Astrocyte of the spinal cord (primary cell): ENCODE measurements at regions not wholly inside any gene's neighbourhood (a gene's known extent, or its start where the extent isn't known, plus 50 kb on each side); places are given as distances from the start of the nearest gene placed in this dataset.

Source experiments
- DNase-seq: peaks from one replicate; pipeline ENCODE4 v3.0.0; 2011; ENCODE audit warnings: low read depth, low spot score
- H3K4me3 ChIP-seq: 2 replicates; pipeline ENCODE4 v1.5.1; 2011; ENCODE audit warnings: low read depth, mild to moderate bottlenecking, low read length, moderate library complexity
- in situ Hi-C: cut with HindIII; loops from 2 replicates; pipeline ENCODE4 v1.10.0; 2017; ENCODE audit warnings: low sequenced_read_pairs
- TF ChIP-seq, protein P1 (sequence below): IDR thresholded peaks from 2 replicates; pipeline ENCODE4 v1.5.1; 2012; ENCODE audit warnings: low read depth, mild to moderate bottlenecking, low read length, inconsistent platforms

- TF ChIP-seq, protein P1, sequence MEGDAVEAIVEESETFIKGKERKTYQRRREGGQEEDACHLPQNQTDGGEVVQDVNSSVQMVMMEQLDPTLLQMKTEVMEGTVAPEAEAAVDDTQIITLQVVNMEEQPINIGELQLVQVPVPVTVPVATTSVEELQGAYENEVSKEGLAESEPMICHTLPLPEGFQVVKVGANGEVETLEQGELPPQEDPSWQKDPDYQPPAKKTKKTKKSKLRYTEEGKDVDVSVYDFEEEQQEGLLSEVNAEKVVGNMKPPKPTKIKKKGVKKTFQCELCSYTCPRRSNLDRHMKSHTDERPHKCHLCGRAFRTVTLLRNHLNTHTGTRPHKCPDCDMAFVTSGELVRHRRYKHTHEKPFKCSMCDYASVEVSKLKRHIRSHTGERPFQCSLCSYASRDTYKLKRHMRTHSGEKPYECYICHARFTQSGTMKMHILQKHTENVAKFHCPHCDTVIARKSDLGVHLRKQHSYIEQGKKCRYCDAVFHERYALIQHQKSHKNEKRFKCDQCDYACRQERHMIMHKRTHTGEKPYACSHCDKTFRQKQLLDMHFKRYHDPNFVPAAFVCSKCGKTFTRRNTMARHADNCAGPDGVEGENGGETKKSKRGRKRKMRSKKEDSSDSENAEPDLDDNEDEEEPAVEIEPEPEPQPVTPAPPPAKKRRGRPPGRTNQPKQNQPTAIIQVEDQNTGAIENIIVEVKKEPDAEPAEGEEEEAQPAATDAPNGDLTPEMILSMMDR = no peak
- H3K4me3 ChIP-seq = no peak overlapping the region
- DNase-seq = no peak
- in situ Hi-C loops = no loop called here
These were observed 67.2 kb upstream of the ZPBP start for GRCh38 chr7:50160206-50160605.

- in situ Hi-C loops = no loop called here
- TF ChIP-seq, protein P1 = no peak
- no peak for DNase-seq
- no peak overlapping the region for H3K4me3 ChIP-seq
These were observed 66.1 kb upstream of the ZPBP start for GRCh38 chr7:50159154-50159553.

- DNase-seq = no peak
- TF ChIP-seq, protein P1 = no peak
- no peak overlapping the region for H3K4me3 ChIP-seq
- in situ Hi-C loops = no loop called here
These were observed 63.7 kb upstream of the ZPBP start for GRCh38 chr7:50156706-50157105.

DNA sequence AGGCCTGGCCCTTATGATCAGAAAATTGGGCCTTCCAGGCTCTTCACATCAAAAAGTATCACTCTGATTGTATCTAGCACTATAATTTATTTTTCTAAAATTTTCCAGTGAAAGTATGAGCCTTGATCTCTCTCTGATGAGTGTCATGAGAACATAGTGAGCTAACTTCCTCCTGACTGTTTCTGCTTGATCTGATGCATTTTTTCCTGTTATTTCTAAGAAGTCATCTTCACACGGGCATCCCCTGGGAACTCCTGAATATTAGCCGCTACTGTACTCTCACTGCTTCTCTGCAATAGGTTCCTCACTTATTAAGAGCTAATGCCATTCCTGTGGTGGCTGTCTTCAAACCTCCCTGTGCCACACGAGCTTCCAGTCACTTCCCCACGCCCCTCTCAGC is 63.1 kb upstream of the ZPBP start:
- in situ Hi-C loops = no loop called here
- DNase-seq = no peak
- TF ChIP-seq, protein P1 = no peak

GRCh38 chr7:50155755-50156154 is 62.7 kb upstream of the ZPBP start:
- DNase-seq = no peak
- TF ChIP-seq, protein P1 = no peak
- H3K4me3 ChIP-seq = no peak overlapping the region
- in situ Hi-C loops = no loop called here

More for the DNA sequence above, 63.1 kb upstream of the ZPBP start:
- H3K4me3 ChIP-seq = no peak overlapping the region

DNA sequence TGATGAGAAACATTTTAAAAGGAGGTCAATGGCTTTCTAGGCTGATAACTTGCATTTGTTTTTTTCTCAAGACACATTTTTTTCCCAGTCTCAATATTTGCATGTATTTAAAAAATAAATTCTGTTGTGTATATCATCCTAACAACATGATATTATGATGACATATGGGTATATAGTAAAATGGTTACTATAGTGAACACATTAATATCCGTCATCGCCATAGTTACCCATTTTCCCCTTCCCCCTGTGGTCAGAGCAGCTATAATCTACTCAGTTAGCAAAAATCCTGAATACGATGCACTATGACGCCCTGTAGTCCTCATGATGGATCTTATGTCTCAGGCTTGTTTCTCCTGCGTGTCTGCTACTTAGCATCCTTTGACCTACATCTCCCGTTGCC is 60.9 kb upstream of the ZPBP start:
- no peak overlapping the region for H3K4me3 ChIP-seq
- in situ Hi-C loops = no loop called here
- DNase-seq = no peak
- TF ChIP-seq, protein P1 = no peak

- TF ChIP-seq, protein P1 = no peak
- DNase-seq = no peak
- in situ Hi-C loops = no loop called here
- H3K4me3 ChIP-seq = no peak overlapping the region
These were observed 60.1 kb upstream of the ZPBP start for GRCh38 chr7:50153148-50153547.
